IMR-90 (cell line): ENCODE measurements at regions not wholly inside any gene's neighbourhood (a gene's known extent, or its start where the extent isn't known, plus 50 kb on each side); places are given as distances from the start of the nearest gene placed in this dataset.

Experiments
- CTCF ChIP-seq: conservative IDR thresholded peaks from 2 replicates; pipeline ENCODE4 v1.5.1; 2012; ENCODE audit warnings: mild to moderate bottlenecking, low read depth, low read length, improper control_type of control experiment
- MXI1 ChIP-seq: IDR thresholded peaks from 2 replicates; pipeline ENCODE4 v1.6.1; 2012; ENCODE audit warnings: low read depth, mild to moderate bottlenecking, low read length, moderate library complexity, borderline replicate concordance
- POLR2A ChIP-seq: IDR thresholded peaks from 2 replicates; pipeline ENCODE4 v1.6.1; 2012; ENCODE audit warnings: mild to moderate bottlenecking, low read depth, low read length

GRCh38 chr3:105130911-105131310 is 235.8 kb upstream of the ALCAM start:
- no peak for TF ChIP-seq CTCF
- no peak for TF ChIP-seq POLR2A
- no peak for TF ChIP-seq MXI1
